22Rv1 (cell line): ENCODE measurements at regions not wholly inside any gene's neighbourhood (a gene's known extent, or its start where the extent isn't known, plus 50 kb on each side); places are given as distances from the start of the nearest gene placed in this dataset.

Experiments used
- CTCF ChIP-seq: fragments of 450-650 bp; IDR thresholded peaks from 2 replicates; pipeline ENCODE4 v1.5.1; 2017; ENCODE audit warnings: mild to moderate bottlenecking
- ZFX ChIP-seq: fragments of 450-650 bp; IDR thresholded peaks from 2 replicates; pipeline ENCODE4 v1.6.1; 2017; ENCODE audit warnings: antibody characterized with exemption, borderline replicate concordance

- TF ChIP-seq CTCF (no peak), ZFX (no peak)
Measured at GRCh38 chrX:14291666-14292500, 237.5 kb upstream of the GLRA2 start.
